Adrenal gland (tissue), 9 donors: ENCODE measurements at regions not wholly inside any gene's neighbourhood (a gene's known extent, or its start where the extent isn't known, plus 50 kb on each side); places are given as distances from the start of the nearest gene placed in this dataset.

ENCODE experiments used
- DNase-seq, 7 donors: peaks; one replicate each; pipeline ENCODE4 v3.0.0-alpha.2; 2019 to 2020
- H3K27ac ChIP-seq, 5 donors: fragments of 200-600 bp; sonication (generic) in 4 of 5; 1 replicate in 3 of 5; 2 replicates in 2 of 5; pipeline versions ENCODE4 v1.5.1 to v1.8.0; 2016 to 2020; ENCODE audit warnings: mild to moderate bottlenecking in 1 of 5
- H3K27me3 ChIP-seq: fragments of 200-600 bp; 2 replicates; pipeline ENCODE4 v1.8.0; 2021
- H3K36me3 ChIP-seq, 2 donors: fragments of 200-600 bp; replicated peaks in 1 of 2; 1 replicate in 1 of 2; 2 replicates in 1 of 2; pipeline versions ENCODE4 v1.5.1 to v1.8.0; 2018 to 2022
- H3K4me1 ChIP-seq, 2 donors: fragments of 200-600 bp; replicated peaks in 1 of 2; 1 replicate in 1 of 2; 2 replicates in 1 of 2; pipeline versions ENCODE4 v1.5.1 to v1.8.0; 2018 to 2021
- H3K4me3 ChIP-seq, 4 donors: fragments of 200-600 bp; sonication (generic) in 3 of 4; one replicate each; pipeline ENCODE4 v1.5.1; 2016 to 2018
- H3K9me3 ChIP-seq, 3 donors: fragments of 200-600 bp; sonication (generic) in 1 of 3; replicated peaks in 1 of 3; 1 replicate in 2 of 3; 2 replicates in 1 of 3; pipeline versions ENCODE4 v1.5.1 to v1.8.0; 2016 to 2021
- CTCF ChIP-seq, 6 experiments: fragments of 450-650 bp in 4 of 6; fragments of 200-600 bp in 2 of 6; sonication (generic) in 1 of 6; IDR thresholded peaks; 1 replicate in 5 of 6; 2 replicates in 1 of 6; pipeline versions ENCODE4 v1.5.1 to v1.8.0; 2016 to 2021; ENCODE audit warnings: antibody characterized with exemption in 6 of 6, mild to moderate bottlenecking in 2 of 6, moderate library complexity in 1 of 6
- POLR2A ChIP-seq, 2 donors: fragments of 450-650 bp; IDR thresholded peaks; one replicate each; pipeline ENCODE4 v1.6.1; 2017; ENCODE audit warnings: antibody characterized with exemption in 2 of 2, mild to moderate bottlenecking in 2 of 2, moderate library complexity in 1 of 2
- WGBS, 4 donors: extraction: QIAGEN DNeasy Blood & Tissue Kit in 2 of 4; methylation state at CpG; one replicate each; pipeline versions ENCODE4 v1.1.5 to v1.1.7; 2013 to 2017; 5-methylcytosine and 5-hydroxymethylcytosine counted together
- intact Hi-C, 2 donors: fragments of 100-400 bp; cut with DNase I; formaldehyde crosslinking; loops; one replicate each; pipeline versions ENCODE4 v1.14.1 to v1.15.0; 2022 to 2023
- donor health status: healthy with polysubstance abuse.
- donor health status: Bipolar disorder and iron deficiency.
- donor health status: DM: yes; HTN: yes; CAD: no.
- donor health status: DM: no; HTN: no; CAD: no.
- donor health status: DM: no; HTN: no; CAD: no.

GRCh38 chr14:89638891-89639290 is 221.9 kb upstream of the FOXN3 start:
- Histone ChIP-seq H3K27ac (no peak overlapping the region), H3K36me3 (no peaks in the 10 kb centered on the region), H3K27me3 (no peaks in the 10 kb centered on the region), H3K4me1 (no peaks in the 10 kb centered on the region), H3K4me3 (no peak overlapping the region), H3K9me3 (no peaks in the 10 kb centered on the region)
- intact Hi-C loops: no loop called here
- no peak for TF ChIP-seq CTCF (IDR thresholded peaks at IDR 0.05)
- TF ChIP-seq POLR2A (IDR thresholded peaks at IDR 0.05): no peak
- 63 to 71% (median 69%) methylated on average over 4 of the region's 4 CpGs for WGBS, 4 donors
- DNase-seq: no peak

GRCh38 chr14:89637581-89637980 is 220.5 kb upstream of the FOXN3 start:
- Histone ChIP-seq H3K4me3 (no peak overlapping the region), H3K27me3 (no peaks in the 10 kb centered on the region), H3K9me3 (no peaks in the 10 kb centered on the region), H3K36me3 (no peaks in the 10 kb centered on the region), H3K27ac (no peak overlapping the region), H3K4me1 (no peaks in the 10 kb centered on the region)
- intact Hi-C loops: no loop called here
- DNase-seq: no peak
- WGBS, 4 donors: 73 to 82% (median 77%) methylated on average over 2 of the region's 2 CpGs
- TF ChIP-seq CTCF (IDR thresholded peaks at IDR 0.05) (no peak), POLR2A (IDR thresholded peaks at IDR 0.05) (no peak)

- H3K4me3 ChIP-seq: no peak overlapping the region
- H3K36me3 ChIP-seq: no peaks in the 10 kb centered on the region
- no peaks in the 10 kb centered on the region for H3K9me3 ChIP-seq
- DNase-seq: no peak
- intact Hi-C loops: no loop called here
- H3K4me1 ChIP-seq: no peaks in the 10 kb centered on the region
- no peak for TF ChIP-seq POLR2A (IDR thresholded peaks at IDR 0.05)
- H3K27me3 ChIP-seq: no peaks in the 10 kb centered on the region
- 90 to 95% (median 92%) methylated on average over 8 of the region's 8 CpGs for WGBS, 4 donors
- no peak overlapping the region for H3K27ac ChIP-seq
These were observed 218.6 kb upstream of the FOXN3 start for GRCh38 chr14:89635615-89636014.

GRCh38 chr14:89634037-89634436 is 217.0 kb upstream of the FOXN3 start:
- intact Hi-C loops: no loop called here
- Histone ChIP-seq H3K4me3 (no peak overlapping the region), H3K9me3 (no peaks in the 10 kb centered on the region), H3K27me3 (no peaks in the 10 kb centered on the region), H3K27ac (no peak overlapping the region), H3K36me3 (no peaks in the 10 kb centered on the region), H3K4me1 (no peaks in the 10 kb centered on the region)
- no peak for TF ChIP-seq POLR2A (IDR thresholded peaks at IDR 0.05)
- WGBS, 4 donors: 96 to 100% (median 100%) methylated on average over 1 of the region's 1 CpG
- no peak for DNase-seq

GRCh38 chr14:89630101-89630829 is 213.2 kb upstream of the FOXN3 start:
- Histone ChIP-seq H3K4me1 (peaks cover 0 to 4% of the 10 kb centered on the region in 2 donors), H3K27ac (no peak overlapping the region), H3K36me3 (no peaks in the 10 kb centered on the region), H3K9me3 (no peaks in the 10 kb centered on the region), H3K4me3 (no peak overlapping the region), H3K27me3 (no peaks in the 10 kb centered on the region)
- intact Hi-C loops: no loop called here
- TF ChIP-seq CTCF (IDR thresholded peaks at IDR 0.05) (no peak), POLR2A (IDR thresholded peaks at IDR 0.05) (no peak)
- WGBS, 4 donors: 83 to 88% (median 85%) methylated on average over 7 of the region's 7 CpGs
- no peak for DNase-seq
